HG03066 (cell line): ENCODE measurements at regions not wholly inside any gene's neighbourhood (a gene's known extent, or its start where the extent isn't known, plus 50 kb on each side); places are given as distances from the start of the nearest gene placed in this dataset.
"Not testable (repeated sequence)": the region's sequence is repeated elsewhere in the genome, so short reads cannot be mapped to it uniquely, and the experiment has no call there.

Experiments used
- ATAC-seq: cut with Tn5 transposase; IDR thresholded peaks from one replicate; pipeline ENCODE4 v1.9.1; 2021; ENCODE audit warnings: low read depth; ENCODE audit not compliant: unreplicated experiment

GRCh38 chr5:96483878-96484277 is 50.8 kb upstream of the PCSK1 start:
- ATAC-seq: no peak

DNA sequence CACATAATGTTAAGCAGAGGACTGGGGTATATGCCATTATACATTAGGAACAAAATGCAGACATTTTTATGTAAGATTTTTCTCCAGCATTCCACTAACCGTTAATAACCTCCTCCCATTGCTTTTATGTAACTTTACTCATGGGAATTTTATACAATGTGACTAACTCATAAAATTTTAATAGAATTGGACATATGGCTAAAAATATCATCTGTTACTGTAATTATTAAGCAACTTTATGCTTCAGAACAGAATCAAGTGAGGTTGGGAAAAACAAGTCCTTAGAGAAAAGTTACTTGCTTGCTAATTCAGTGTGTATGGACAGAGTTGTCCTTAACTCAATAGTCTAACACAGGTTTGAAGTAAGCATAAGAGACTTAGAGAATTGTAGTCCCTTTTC is 54.8 kb upstream of the PCSK1 start:
- ATAC-seq: no peak

GRCh38 chr5:96489532-96489931 is 56.5 kb upstream of the PCSK1 start:
- ATAC-seq: no peak

DNA sequence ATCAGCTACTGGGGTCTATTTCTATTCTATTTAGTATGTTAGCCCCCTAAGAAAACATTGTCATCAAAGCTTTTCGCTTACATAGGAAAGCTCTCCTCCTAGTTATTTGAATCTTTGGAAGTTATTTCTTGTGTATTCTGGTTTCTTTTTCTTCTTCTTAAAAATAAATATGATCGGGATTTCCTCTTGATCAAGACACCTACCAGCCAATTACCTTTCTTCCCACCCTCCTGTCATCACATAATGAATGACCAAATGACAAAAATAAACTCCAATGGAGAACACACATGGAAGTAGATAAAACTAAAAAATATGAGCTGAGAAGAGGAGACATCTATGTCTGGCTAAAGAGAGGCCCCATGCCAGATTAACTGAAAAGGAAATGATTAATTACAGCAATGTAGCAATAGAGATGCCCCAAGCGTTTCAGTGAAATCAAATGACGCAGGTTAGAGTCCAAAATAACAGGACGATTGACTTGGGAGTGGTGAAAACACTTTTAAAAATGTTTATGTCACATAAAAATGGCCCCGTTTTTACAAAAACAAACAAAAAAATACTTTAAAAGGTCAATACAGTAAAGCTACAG is 59.5 kb upstream of the PCSK1 start:
- no peak for ATAC-seq

DNA sequence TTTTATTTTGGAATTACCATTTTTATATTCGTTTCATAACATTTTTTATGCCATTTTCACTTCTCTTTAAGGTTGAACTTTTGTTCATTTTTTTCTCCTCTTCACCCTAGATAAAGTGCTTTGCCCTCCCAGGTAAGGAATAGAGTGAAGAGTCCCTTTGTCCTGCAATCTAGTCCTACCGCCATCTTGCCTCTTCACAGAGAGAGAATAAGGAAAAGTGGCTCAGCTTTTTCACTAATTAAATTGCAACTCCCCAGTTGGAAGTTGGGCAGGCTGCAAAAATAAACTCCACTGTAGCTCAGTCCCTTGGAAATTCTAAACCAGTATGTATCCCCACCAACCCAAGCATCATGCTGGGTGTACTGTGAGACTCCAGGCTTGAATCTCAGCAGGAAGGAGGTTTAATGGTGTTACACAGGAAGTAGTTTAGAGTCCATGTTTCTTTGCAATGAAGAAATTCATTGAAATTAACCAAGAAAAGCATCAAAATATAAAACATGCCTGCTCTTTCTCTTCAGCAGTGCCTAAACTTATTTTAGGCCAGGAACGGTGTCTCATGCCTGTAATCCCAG is 60.3 kb upstream of the PCSK1 start:
- no peak for ATAC-seq

GRCh38 chr5:96495412-96495811 is 62.4 kb upstream of the PCSK1 start:
- ATAC-seq: not testable (repeated sequence)

DNA sequence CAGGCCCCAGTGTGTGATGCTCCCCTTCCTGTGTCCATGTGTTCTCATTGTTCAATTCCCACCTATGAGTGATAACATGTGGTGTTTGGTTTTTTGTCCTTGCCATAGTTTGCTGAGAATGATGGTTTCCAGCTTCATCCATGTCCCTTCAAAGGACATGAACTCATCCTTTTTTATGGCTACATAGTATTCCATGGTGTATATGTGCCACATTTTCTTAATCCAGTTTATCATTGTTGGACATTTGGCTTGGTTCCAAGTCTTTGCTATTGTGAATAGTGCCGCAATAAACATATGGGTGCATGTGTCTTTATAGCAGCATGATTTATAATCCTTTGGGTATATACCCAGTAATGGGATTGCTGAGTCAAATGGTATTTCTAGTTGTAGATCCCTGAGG is 64.0 kb upstream of the PCSK1 start:
- not testable (repeated sequence) for ATAC-seq

- no peak for ATAC-seq
These were observed 66.8 kb upstream of the PCSK1 start for GRCh38 chr5:96499753-96500345.

DNA sequence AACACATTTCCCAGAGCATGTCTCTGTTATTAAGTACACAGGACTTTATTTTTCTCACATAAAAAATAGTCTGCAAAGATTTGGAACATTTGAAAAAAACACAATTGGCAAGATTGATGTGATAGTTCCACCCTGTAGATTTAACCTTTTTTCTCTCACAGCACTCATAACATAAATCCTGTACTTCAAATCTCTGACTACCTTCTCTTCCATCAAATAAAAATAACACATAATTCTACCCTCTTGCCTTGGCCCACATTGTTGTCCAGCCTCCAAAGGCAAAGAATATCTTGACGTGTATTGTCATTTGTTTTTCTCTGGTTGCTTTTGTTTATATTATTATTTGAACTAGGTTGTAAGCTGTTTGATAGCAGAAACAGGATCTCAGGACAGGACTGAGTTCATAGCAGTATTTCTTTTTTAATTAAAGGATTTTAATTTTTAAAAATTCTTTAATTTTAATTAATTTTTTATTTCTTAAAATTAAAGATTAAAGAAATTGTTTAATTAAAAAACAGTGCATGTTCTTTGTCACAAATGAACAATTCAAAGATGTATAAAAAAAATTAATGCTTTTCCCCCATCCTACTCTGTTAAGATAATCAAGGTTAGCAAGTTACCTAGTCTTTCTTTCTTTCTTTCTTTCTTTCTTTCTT is 69.1 kb upstream of the PCSK1 start:
- ATAC-seq: no peak

DNA sequence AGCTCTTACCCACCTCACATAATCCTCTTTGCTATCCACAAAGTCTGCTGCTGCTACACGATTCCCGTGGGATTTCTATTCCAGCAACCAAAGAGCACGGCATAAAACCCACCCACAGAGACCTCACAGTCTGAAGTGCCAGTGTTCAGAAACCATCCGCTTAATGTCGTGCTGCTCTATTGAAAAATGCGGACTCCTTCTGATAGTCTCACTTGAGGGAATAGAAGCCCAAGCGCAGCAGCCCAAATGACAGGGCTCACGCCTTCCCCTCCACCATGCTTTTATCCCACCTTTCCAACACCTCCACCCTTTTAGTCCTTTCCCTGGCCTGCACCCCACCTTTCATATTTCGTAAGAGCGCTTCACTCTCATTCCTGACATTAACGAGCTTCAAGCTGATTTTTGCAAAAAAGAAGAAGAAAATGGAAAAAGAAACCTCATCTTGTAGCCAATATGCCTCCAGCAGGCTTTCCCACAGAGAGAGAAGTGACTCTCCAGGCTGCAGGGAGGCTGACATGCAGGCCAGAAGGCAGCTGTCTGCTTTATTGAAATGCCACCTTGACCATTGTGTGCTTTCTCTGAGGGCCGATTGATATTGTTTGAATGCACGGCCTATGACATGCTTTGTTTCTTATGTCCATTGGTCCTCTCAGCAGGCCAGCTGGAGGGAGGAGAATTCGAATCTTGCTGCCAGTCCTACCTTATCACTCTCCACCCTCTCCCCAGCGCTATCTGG is 70.6 kb upstream of the PCSK1 start:
- no peak for ATAC-seq

- ATAC-seq: no peak
These were observed 73.3 kb upstream of the PCSK1 start for GRCh38 chr5:96506376-96506775.

- no peak for ATAC-seq
These were observed 73.9 kb upstream of the PCSK1 start for GRCh38 chr5:96506866-96507527.

GRCh38 chr5:96509316-96509715 is 76.3 kb upstream of the PCSK1 start:
- no peak for ATAC-seq

- no peak for ATAC-seq
These were observed 76.8 kb upstream of the PCSK1 start for GRCh38 chr5:96509721-96510350.

DNA sequence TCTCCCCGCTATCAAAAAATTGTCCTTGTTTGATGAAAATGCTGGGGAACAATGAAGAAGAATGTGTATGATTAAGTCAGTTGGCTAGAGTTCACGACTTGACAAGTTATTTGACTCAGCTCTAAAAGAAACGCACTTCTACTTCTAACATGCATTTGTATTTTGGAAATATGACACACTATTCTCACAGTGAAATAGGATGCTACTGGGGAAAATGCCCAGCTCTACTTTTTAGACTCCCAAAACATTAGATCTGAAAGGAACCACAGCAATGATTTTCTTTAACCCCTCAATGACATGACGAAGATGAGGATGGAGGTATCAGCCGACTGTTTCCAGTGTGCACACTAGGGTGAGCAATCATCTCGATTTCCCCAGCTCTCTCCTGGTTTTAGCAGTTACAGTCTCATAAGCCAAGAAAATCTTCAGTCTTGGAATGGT is 83.6 kb upstream of the PCSK1 start:
- ATAC-seq: no peak

DNA sequence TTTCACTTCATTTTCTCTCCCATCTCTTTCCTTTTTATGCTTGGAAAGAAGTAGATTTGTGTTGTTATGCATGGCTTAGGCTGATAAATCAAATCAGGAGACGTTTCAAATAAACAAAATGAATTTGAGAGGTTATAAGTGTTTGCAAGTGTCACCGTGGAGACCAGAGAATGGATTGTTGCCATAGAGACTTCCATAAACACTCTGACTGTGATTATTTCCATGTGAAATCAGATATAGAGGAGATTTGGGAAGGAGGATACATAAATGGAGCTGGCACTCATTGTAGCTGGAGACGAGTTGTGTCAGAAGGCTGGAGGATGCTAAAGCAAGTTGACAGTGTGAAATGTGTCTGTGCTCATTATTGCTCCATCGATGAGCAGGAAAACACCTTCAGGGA is 84.2 kb upstream of the PCSK1 start:
- no peak for ATAC-seq

- no peak for ATAC-seq
These were observed 87.3 kb upstream of the PCSK1 start for GRCh38 chr5:96520345-96520744.

DNA sequence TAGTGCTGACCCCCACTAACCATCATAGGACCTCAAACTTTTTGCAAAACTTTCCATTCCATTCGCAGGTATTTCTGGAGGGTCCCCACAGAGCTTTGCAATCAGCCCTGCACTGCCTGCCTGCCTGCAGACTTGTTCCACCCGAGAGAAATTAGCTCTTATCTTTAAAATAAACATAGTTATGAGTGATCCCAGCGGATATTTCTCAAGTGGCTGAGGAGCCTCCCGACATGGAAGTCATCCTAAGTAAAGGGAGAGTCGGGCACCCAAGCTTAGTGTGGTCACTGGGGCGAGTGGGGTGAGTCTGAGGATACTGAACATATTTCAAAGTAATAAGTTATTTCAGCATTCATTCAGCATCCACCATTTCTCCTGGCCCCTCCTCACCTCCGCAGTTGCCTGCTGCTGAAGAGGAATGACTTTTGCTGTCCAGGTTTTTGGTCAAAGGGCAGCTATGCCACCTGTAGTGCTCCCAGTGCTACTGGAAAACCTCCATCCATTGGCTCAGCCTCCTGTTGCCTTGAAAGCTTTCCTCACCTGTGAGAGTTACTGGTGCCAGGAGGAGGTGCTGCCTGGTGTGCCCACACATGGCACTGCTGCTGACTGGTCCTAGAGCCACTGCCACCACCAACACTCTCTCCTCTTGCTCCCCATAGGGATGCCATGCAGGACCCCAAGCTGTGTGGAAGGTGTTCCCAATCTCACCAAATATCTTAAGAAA is 89.7 kb upstream of the PCSK1 start:
- ATAC-seq: no peak

DNA sequence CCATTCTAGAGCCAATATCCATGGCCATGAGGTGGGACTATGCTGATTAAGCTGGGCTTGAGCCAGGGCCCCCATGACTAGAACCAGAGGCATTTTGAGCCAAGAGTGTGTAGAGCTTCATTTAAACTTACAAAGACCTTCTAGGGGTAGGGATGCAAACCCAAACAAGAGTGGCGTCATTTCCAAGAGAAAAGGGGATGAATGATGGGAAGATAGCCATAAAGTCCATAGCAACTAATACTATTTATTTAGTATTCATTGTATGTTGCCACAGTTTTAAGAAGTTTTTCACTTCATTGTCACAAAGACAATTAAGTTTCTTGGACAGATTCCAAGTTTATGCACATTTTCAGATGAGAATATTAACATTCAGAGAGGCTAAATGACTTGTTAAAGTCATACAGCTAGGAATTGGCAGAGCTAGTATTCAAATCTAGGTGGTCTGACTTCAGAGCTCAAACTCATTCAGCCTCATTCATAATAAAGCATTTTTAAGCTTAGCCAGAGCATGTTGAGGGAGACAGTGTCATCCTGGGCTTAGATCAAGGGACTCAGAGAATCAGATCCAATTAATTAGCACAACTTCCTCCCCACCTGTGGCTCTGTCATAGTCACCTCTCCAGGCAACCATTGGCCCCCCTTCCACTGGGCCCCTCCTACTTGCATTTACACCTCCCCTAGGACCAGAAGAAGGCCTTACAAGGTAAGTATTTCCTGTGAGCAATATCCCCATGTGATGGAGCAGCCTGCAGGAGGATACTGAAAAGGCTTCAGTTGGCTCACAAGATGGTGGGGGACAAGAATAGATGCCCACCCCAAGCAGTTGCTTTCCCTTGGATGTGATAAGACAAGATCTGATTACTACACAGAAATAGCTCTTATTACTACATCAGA is 95.0 kb upstream of the PCSK1 start:
- no peak for ATAC-seq
